ENCODE measurements at regions not wholly inside any gene's neighbourhood (a gene's known extent, or its start where the extent isn't known, plus 50 kb on each side); places are given as distances from the start of the nearest gene placed in this dataset.

DNA sequence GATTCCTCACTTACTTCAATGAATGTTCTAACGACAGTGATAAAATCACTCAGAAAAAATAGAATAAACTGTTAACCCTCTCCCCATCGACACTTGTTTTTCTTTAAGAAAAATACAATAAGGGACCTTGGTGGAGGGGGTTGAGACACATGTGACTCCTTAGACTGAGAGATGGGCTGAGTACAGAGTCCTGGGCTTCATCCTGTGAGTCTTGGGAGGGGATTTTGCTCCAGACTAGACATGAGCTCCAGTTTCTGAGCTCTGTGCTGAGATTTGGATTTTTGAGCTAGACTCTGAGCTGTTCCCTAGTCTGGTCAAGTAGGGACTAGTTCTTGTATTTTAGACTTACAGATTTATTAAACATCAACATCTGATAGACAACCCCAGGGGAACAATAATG lies 241.5 kb upstream of the MVB12B start:
- no peak overlapping the region for H3K4me2 ChIP-seq (ENCODE audit: insufficient read depth, low read length)
- H4K20me1 ChIP-seq (replicated peaks; ENCODE audit: control insufficient read depth, extremely low read depth, insufficient read depth, low read length): no peaks in the 10 kb centered on the region
- no peaks in the 10 kb centered on the region for H3K79me2 ChIP-seq (ENCODE audit: control insufficient read depth, insufficient read depth, low read length)
- ChIA-PET CTCF (interaction anchor here (1.2 to 1.6 kb wide), 2 partner anchors 13 to 313 kb away, joined by 3 to 5 read pairs; no protein-coding TSS in a partner anchor), POLR2A (no interaction called here)
- H3K4me1 ChIP-seq (ENCODE audit: control insufficient read depth, extremely low read depth, insufficient read depth, low read length): no peaks in the 10 kb centered on the region
- H3K9me3 ChIP-seq (replicated peaks; ENCODE audit: control insufficient read depth, insufficient read depth, low read length): no peaks in the 10 kb centered on the region
- no peaks in the 10 kb centered on the region for H3K27me3 ChIP-seq (ENCODE audit: control insufficient read depth in 2 of 2, insufficient read depth in 2 of 2, low read length in 2 of 2)
- H3K9me1 ChIP-seq (replicated peaks; ENCODE audit: control insufficient read depth, extremely low read depth, insufficient read depth, low read length): no peaks in the 10 kb centered on the region
- intact Hi-C loops (cut with micrococcal nuclease) (no loop called here), dilution Hi-C loops (cut with MboI; ENCODE audit: extremely low pct_ligation_motif_present, low sequenced_read_pairs) (no loop called here)
- FAIRE-seq: no peak
- no peak overlapping the region for H2AFZ ChIP-seq (ENCODE audit: low read depth, low read length)
- no TSS peak for BruUV-seq (replicated peaks)
- H3K4me3 ChIP-seq (replicated peaks in 1 of 3; ENCODE audit: insufficient read depth in 1 of 3, low read depth in 1 of 3, low read length in 3 of 3): no peak overlapping the region
- TF ChIP-seq POLR2AphosphoS5 (IDR thresholded peaks at IDR 0.05; ENCODE audit: insufficient read depth, low read depth, low read length) (no peak), GATA2 (IDR thresholded peaks at IDR 0.05; ENCODE audit: insufficient read depth, insufficient read length, low read depth, low read length) (no peak), MYC (IDR thresholded peaks at IDR 0.05; ENCODE audit: low read depth, low read length) (no peak), JUN (IDR thresholded peaks at IDR 0.05; ENCODE audit: borderline replicate concordance, insufficient read depth, insufficient read length, low read depth) (no peak), POLR2A (IDR thresholded peaks at IDR 0.05; ENCODE audit: low read depth, low read length) (no peak), FOS (IDR thresholded peaks at IDR 0.05; ENCODE audit: borderline replicate concordance, insufficient read depth, low read length) (no peak), EZH2 (IDR thresholded peaks at IDR 0.05; ENCODE audit: borderline replicate concordance, low read depth, low read length, severe bottlenecking) (no peak)
- TF ChIP-seq, protein P1, sequence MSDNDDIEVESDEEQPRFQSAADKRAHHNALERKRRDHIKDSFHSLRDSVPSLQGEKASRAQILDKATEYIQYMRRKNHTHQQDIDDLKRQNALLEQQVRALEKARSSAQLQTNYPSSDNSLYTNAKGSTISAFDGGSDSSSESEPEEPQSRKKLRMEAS (IDR thresholded peaks at IDR 0.05; ENCODE audit: insufficient read depth, insufficient read length): no peak
- TF ChIP-seq, protein P2, sequence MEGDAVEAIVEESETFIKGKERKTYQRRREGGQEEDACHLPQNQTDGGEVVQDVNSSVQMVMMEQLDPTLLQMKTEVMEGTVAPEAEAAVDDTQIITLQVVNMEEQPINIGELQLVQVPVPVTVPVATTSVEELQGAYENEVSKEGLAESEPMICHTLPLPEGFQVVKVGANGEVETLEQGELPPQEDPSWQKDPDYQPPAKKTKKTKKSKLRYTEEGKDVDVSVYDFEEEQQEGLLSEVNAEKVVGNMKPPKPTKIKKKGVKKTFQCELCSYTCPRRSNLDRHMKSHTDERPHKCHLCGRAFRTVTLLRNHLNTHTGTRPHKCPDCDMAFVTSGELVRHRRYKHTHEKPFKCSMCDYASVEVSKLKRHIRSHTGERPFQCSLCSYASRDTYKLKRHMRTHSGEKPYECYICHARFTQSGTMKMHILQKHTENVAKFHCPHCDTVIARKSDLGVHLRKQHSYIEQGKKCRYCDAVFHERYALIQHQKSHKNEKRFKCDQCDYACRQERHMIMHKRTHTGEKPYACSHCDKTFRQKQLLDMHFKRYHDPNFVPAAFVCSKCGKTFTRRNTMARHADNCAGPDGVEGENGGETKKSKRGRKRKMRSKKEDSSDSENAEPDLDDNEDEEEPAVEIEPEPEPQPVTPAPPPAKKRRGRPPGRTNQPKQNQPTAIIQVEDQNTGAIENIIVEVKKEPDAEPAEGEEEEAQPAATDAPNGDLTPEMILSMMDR (IDR thresholded peaks at IDR 0.05; ENCODE audit: extremely low read depth in 1 of 2, insufficient read depth in 1 of 2, low read depth in 1 of 2, low read length in 2 of 2): no peak
- H3K36me3 ChIP-seq (ENCODE audit: control insufficient read depth in 2 of 2, extremely low read depth in 1 of 2, insufficient read depth in 2 of 2, low read length in 2 of 2): no peaks in the 10 kb centered on the region
- DNase-seq (ENCODE audit: low read depth, low spot score): no peak
- no peak overlapping the region for H3K27ac ChIP-seq (ENCODE audit: insufficient read depth, low read depth, low read length)
- no peak overlapping the region for H3K9ac ChIP-seq (replicated peaks; ENCODE audit: extremely low read depth, insufficient read depth, low read length)

Data from endothelial cell of umbilical vein (primary cell).